K562 (cell line): ENCODE measurements at regions not wholly inside any gene's neighbourhood (a gene's known extent, or its start where the extent isn't known, plus 50 kb on each side); places are given as distances from the start of the nearest gene placed in this dataset.

Experiments
- ATAC-seq: fragments of 200-7000 bp; cut with Tn5 transposase; 3 replicates; pipeline ENCODE4 v1.9.1; 2020; ENCODE audit warnings: moderate library complexity
- BruUV-seq: library from RNA; stranded (reverse); fragments of 400-500 nt; replicated peaks from 2 replicates; lab custom pipeline; 2021; lab: Mats Ljungman, UMichigan
- CTCF ChIA-PET: fragments of 300-600 bp; formaldehyde crosslinking; extraction: SDS; loops from one replicate; lab custom pipeline; 2021; ENCODE audit warnings: low intra/inter-chr PET ratio; lab: Yijun Ruan, JAX
- POLR2A ChIA-PET: fragments of 300-600, 350-650 bp; sonication (Branson Sonifier 250); formaldehyde crosslinking; extraction: SDS; loops from one replicate; lab custom pipeline; 2021; ENCODE audit warnings: antibody characterized with exemption, inconsistent platforms; lab: Yijun Ruan, JAX
- DNase-seq, 4 experiments: peaks; one replicate each; pipeline versions ENCODE4 v3.0.0 to v3.0.0-alpha.2; 2011 to 2018; ENCODE audit warnings: low spot score in 3 of 4, mixed read lengths in 3 of 4; ENCODE audit errors: extremely low read depth in 1 of 4
- FAIRE-seq: peaks from 2 replicates; lab custom pipeline; 2011; peaks lifted over from hg19 to GRCh38; lab: Jason Lieb, UNC
- H2AFZ ChIP-seq: 2 replicates; pipeline ENCODE4 v1.6.0; 2011; ENCODE audit warnings: low read depth, low read length, control low read depth, inconsistent platforms
- H3K27ac ChIP-seq: fragments of 200-600 bp; 3 replicates; pipeline ENCODE4 v1.8.0; 2011; ENCODE audit warnings: low read depth, mild to moderate bottlenecking, control low read depth, inconsistent platforms, low read length, moderate library complexity, mixed read lengths; ENCODE audit errors: extremely low read depth
- H3K27me3 ChIP-seq, 2 experiments: fragments of 300-600 bp in 1 of 2; 2 replicates in 1 of 2; 3 replicates in 1 of 2; pipeline versions ENCODE4 v1.6.0 to v1.8.0; 2011; ENCODE audit warnings: inconsistent platforms in 2 of 2, low read length in 2 of 2, mild to moderate bottlenecking in 1 of 2, mixed read lengths in 1 of 2, moderate library complexity in 1 of 2; ENCODE audit not compliant: control insufficient read depth in 2 of 2, insufficient read depth in 2 of 2
- H3K36me3 ChIP-seq: fragments of 300-600 bp; 3 replicates; pipeline ENCODE4 v1.8.0; 2011; ENCODE audit warnings: mild to moderate bottlenecking, low read length, inconsistent platforms; ENCODE audit not compliant: control insufficient read depth, insufficient read depth
- H3K4me1 ChIP-seq, 2 experiments: fragments of 200-600 bp in 1 of 2; replicated peaks in 1 of 2; 2 replicates in 1 of 2; 3 replicates in 1 of 2; pipeline versions ENCODE4 v1.5.1 to v1.8.0; 2011; ENCODE audit warnings: inconsistent platforms in 2 of 2, low read length in 2 of 2, mild to moderate bottlenecking in 1 of 2, mixed read lengths in 1 of 2, moderate library complexity in 1 of 2; ENCODE audit not compliant: control insufficient read depth in 2 of 2, insufficient read depth in 2 of 2
- H3K4me2 ChIP-seq: 2 replicates; pipeline ENCODE4 v1.6.1; 2011; ENCODE audit warnings: low read length, control low read depth, inconsistent platforms, mixed read lengths; ENCODE audit not compliant: insufficient read depth
- H3K4me3 ChIP-seq: fragments of 200-600 bp; sonication (generic), shearing (Covaris generic); 2 replicates; pipeline ENCODE4 v1.5.1; 2016; ENCODE audit warnings: control low read depth, inconsistent platforms
- H3K79me2 ChIP-seq: fragments of 200-600 bp; 3 replicates; pipeline ENCODE4 v1.8.0; 2011; ENCODE audit warnings: low read length, inconsistent platforms; ENCODE audit not compliant: control insufficient read depth, insufficient read depth
- H3K9ac ChIP-seq, 2 experiments: 2 replicates each; pipeline versions ENCODE4 v1.6.0 to v1.6.1; 2011; ENCODE audit warnings: low read depth in 2 of 2, low read length in 2 of 2, control low read depth in 1 of 2, inconsistent platforms in 1 of 2, mild to moderate bottlenecking in 1 of 2, mixed read lengths in 1 of 2; ENCODE audit not compliant: insufficient read depth in 1 of 2
- H3K9me1 ChIP-seq: one replicate; pipeline ENCODE4 v1.6.0; 2011; ENCODE audit warnings: inconsistent platforms, mild to moderate bottlenecking, low read length, moderate library complexity; ENCODE audit not compliant: control insufficient read depth, insufficient read depth
- H3K9me3 ChIP-seq: replicated peaks from 2 replicates; pipeline ENCODE4 v1.5.1; 2011; ENCODE audit warnings: low read depth, low read length, inconsistent platforms; ENCODE audit not compliant: control insufficient read depth, insufficient read depth
- H4K20me1 ChIP-seq: replicated peaks from 2 replicates; pipeline ENCODE4 v1.6.1; 2011; ENCODE audit warnings: low read length, inconsistent platforms, mixed read lengths; ENCODE audit not compliant: control insufficient read depth, insufficient read depth
- CTBP1 ChIP-seq: fragments of 450-650 bp; IDR thresholded peaks from 2 replicates; pipeline ENCODE4 v1.6.1; 2016; ENCODE audit warnings: borderline replicate concordance
- JUN ChIP-seq, 2 experiments: sonication (generic) in 1 of 2; formaldehyde crosslinking in 1 of 2; IDR thresholded peaks; 2 replicates each; pipeline versions ENCODE4 v1.6.1 to v1.8.0; 2012 to 2022; ENCODE audit warnings: borderline replicate concordance in 2 of 2, mild to moderate bottlenecking in 2 of 2, improper control_type of control experiment in 1 of 2, low read depth in 1 of 2, low read length in 1 of 2, missing genetic modification reagents in 1 of 2
- ZNF263 ChIP-seq: sonication (generic); formaldehyde crosslinking; IDR thresholded peaks from 2 replicates; pipeline ENCODE4 v1.8.0; 2022; ENCODE audit warnings: mild to moderate bottlenecking, missing genetic modification reagents, borderline replicate concordance
- WGBS: fragments of 100-300 bp; shearing (Covaris generic); methylation state at CpG from one replicate; pipeline ENCODE4 v1.1.6; 2016; ENCODE audit warnings: low coverage, mixed read lengths; ENCODE audit not compliant: insufficient coverage; ENCODE audit errors: missing lambda C conversion rate; 5-methylcytosine and 5-hydroxymethylcytosine counted together
- in situ Hi-C: fragments of 300-500 bp; cut with MboI; formaldehyde crosslinking; loops from 4 replicates; pipeline ENCODE4 v1.15.0; 2018; ENCODE audit warnings: inconsistent platforms, mixed read lengths
- intact Hi-C: fragments of 100-400 bp; cut with micrococcal nuclease; formaldehyde crosslinking; loops from 2 replicates; pipeline ENCODE4 v1.14.2; 2022
- TF ChIP-seq, protein P1 (sequence below), 3 experiments: IDR thresholded peaks in 2 of 3; conservative IDR thresholded peaks in 1 of 3; 2 replicates each; pipeline ENCODE4 v1.5.1; 2011 to 2012; ENCODE audit warnings: low read length in 3 of 3, mild to moderate bottlenecking in 3 of 3, control low read depth in 2 of 3, improper control_type of control experiment in 1 of 3, inconsistent platforms in 1 of 3, low read depth in 1 of 3, mixed read lengths in 1 of 3, moderate library complexity in 1 of 3; ENCODE audit not compliant: insufficient read depth in 2 of 3

DNA sequence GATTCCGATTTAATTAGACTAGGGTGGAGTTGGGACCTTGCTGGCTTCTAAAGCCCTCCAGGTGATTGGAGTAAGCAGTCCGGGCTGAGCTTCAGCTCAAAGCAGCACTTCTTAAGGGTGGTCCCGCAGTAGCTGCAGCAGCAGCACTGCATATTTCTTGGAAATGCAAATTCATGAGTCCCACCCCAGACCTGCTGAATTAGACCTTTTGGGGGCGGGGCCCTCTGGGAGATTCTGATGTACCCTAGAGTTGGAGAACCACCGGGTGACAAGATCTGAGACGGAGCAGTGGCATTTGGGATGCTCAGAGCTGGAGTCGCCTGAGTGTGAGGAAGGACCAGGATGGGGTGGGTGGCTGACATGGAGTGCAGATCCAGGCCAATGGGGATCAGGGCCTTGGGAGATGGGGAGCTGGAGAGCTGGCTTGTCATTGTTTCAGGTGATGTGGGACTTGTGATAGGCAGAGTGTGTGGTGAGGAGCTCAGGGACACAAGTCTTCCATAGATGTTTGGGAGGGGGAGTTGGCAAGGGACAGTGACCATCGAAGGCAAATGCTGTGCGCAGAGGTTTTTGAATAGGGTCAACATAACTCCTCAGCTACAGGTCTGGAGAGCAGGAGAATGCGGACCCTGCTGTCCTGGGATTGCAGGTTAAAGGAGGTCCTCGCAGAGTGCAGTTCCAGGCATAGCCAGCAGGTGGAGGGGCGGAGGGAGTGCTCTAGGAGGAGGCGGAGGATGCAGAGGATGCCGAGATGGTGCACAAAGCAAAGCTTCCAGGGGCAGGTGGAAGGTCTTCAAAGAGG is 130.9 kb upstream of the RAB12 start (continued):
- TF ChIP-seq, protein P1, sequence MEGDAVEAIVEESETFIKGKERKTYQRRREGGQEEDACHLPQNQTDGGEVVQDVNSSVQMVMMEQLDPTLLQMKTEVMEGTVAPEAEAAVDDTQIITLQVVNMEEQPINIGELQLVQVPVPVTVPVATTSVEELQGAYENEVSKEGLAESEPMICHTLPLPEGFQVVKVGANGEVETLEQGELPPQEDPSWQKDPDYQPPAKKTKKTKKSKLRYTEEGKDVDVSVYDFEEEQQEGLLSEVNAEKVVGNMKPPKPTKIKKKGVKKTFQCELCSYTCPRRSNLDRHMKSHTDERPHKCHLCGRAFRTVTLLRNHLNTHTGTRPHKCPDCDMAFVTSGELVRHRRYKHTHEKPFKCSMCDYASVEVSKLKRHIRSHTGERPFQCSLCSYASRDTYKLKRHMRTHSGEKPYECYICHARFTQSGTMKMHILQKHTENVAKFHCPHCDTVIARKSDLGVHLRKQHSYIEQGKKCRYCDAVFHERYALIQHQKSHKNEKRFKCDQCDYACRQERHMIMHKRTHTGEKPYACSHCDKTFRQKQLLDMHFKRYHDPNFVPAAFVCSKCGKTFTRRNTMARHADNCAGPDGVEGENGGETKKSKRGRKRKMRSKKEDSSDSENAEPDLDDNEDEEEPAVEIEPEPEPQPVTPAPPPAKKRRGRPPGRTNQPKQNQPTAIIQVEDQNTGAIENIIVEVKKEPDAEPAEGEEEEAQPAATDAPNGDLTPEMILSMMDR (IDR thresholded peaks at IDR 0.05 in 2 of 3, conservative IDR thresholded peaks at IDR 0.05 in 1 of 3; ENCODE audit: insufficient read depth in 2 of 3, low read depth in 1 of 3, low read length in 3 of 3): peak; percentile 81 to 94 (median 82)
- TF ChIP-seq CTBP1 (peak; percentile 79), ZNF263 (peak; percentile 57; the same call in 1 of the 2 replicates)

DNA sequence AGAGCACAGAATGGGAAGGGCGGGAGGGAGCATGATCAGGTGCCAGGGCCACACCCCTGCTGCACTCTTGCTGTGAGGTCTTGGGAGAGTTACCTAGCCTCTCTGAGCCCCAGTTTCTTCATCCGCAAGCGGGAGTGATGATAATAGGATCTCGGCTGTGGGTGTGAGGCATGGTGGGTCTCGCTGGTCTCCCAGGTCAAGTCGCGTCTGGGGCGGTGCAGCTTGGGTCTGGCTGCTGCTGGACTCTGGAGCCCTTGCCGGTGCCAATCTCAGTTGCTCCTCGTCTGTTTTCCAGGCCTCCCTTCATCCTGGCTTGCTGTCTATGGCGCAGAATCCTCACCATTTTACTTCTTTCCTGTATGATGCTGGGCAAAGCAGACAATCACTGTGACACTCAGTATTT is 130.3 kb upstream of the RAB12 start:
- POLR2A ChIA-PET: interaction anchor here (1.0 kb wide), 1 partner anchor 16 kb away, joined by 4 read pairs; no protein-coding TSS in a partner anchor
- Histone ChIP-seq H3K4me3 (no peak overlapping the region), H3K9ac (no peak overlapping the region), H3K9me3 (no peaks in the 10 kb centered on the region), H3K4me2 (no peak overlapping the region), H2AFZ (no peak overlapping the region), H3K9me1 (no peaks in the 10 kb centered on the region), H4K20me1 (no peaks in the 10 kb centered on the region; the same call in 1 of the 2 replicates), H3K4me1 (no peaks in the 10 kb centered on the region), H3K27me3 (peaks cover 29 to 41% of the 10 kb centered on the region in 2 experiments; a peak in 4 of 5 replicates), H3K36me3 (no peaks in the 10 kb centered on the region), H3K27ac (no peak overlapping the region), H3K79me2 (no peaks in the 10 kb centered on the region)
- DNase-seq (no peak), ATAC-seq (no peak; the same call in 2 of the 3 replicates), FAIRE-seq (no peak)
- intact Hi-C loops: no loop called here
- no TSS peak for BruUV-seq
- 13% methylated on average over 11 of the region's 11 CpGs for WGBS
- in situ Hi-C loops: no loop called here
- no peak for TF ChIP-seq JUN (IDR thresholded peaks at IDR 0.05; ENCODE audit: borderline replicate concordance, low read depth, low read length)
- no peak for TF ChIP-seq JUN (CRISPR knock-in tag; IDR thresholded peaks at IDR 0.05; ENCODE audit: borderline replicate concordance)
- TF ChIP-seq CTBP1: peak; percentile 3; the same call in 1 of the 2 replicates
- CTCF ChIA-PET: no interaction called here
